ENCODE measurements at regions not wholly inside any gene's neighbourhood (a gene's known extent, or its start where the extent isn't known, plus 50 kb on each side); places are given as distances from the start of the nearest gene placed in this dataset.

DNA sequence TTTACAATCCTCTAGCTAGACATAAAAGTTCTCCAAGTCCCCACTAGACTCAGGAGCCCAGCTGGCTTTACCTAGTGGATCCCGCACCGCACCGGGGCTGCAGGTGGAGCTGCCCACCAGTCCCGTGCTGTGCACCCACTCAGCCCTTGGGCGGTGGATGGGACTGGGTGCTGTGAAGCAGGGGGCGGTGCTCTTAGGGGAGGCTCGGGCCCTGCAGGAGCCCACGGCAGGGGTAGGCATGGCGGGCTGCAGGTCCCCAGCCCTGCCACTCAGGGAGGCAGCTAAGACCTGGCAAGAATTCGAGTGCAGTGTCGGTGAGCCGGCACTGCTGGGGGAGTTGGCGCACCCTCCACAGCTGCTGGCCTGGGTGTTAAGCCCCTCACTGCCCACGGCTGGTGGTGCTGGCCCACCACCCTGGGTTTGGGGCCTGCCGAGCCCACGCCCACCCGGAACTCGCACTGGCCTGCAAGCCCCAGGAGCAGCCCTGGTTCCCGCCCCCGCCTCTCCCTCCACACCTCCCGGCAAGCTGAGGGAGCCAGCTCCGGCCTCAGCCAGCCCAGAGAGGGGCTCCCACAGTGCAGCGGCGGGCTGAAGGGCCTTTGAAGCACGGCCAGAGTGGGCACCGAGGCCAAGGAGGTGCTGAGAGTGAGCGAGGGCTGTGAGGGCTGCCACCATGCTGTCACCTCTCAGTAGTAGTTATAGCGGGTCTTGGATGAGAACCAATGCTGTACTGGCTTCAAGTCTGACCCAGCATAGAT lies 255.2 kb downstream of the CDH7 start:
- TF ChIP-seq FOXM1 (IDR thresholded peaks at IDR 0.05; ENCODE audit: borderline replicate concordance) (no peak), HDGF (IDR thresholded peaks at IDR 0.05; ENCODE audit: borderline replicate concordance) (no peak), BHLHE40 (IDR thresholded peaks at IDR 0.05; ENCODE audit: borderline replicate concordance) (no peak), TARDBP (IDR thresholded peaks at IDR 0.05) (no peak), SUZ12 (IDR thresholded peaks at IDR 0.05) (no peak), ARNT (IDR thresholded peaks at IDR 0.05) (no peak), NFRKB (IDR thresholded peaks at IDR 0.05) (no peak), L3MBTL2 (conservative IDR thresholded peaks at IDR 0.05) (no peak)
